Tibial nerve (tissue), 4 donors: ENCODE measurements at regions not wholly inside any gene's neighbourhood (a gene's known extent, or its start where the extent isn't known, plus 50 kb on each side); places are given as distances from the start of the nearest gene placed in this dataset.

Source experiments
- EP300 ChIP-seq, 2 donors: sonication (generic); formaldehyde crosslinking; IDR thresholded peaks; one replicate each; pipeline ENCODE4 v1.6.1; 2017; ENCODE audit warnings: antibody characterized with exemption in 2 of 2, mild to moderate bottlenecking in 1 of 2
- POLR2A ChIP-seq, 2 donors: fragments of 450-650 bp; IDR thresholded peaks; one replicate each; pipeline ENCODE4 v1.6.1; 2017; ENCODE audit warnings: antibody characterized with exemption in 2 of 2, mild to moderate bottlenecking in 2 of 2, moderate library complexity in 2 of 2
- TF ChIP-seq, protein P1 (sequence below), 5 experiments: fragments of 200-600 bp in 3 of 5; fragments of 450-650 bp in 2 of 5; sonication (generic) in 3 of 5; IDR thresholded peaks; one replicate each; pipeline ENCODE4 v1.5.1; 2016 to 2019; ENCODE audit warnings: antibody characterized with exemption in 5 of 5, mild to moderate bottlenecking in 3 of 5, moderate library complexity in 2 of 5

DNA sequence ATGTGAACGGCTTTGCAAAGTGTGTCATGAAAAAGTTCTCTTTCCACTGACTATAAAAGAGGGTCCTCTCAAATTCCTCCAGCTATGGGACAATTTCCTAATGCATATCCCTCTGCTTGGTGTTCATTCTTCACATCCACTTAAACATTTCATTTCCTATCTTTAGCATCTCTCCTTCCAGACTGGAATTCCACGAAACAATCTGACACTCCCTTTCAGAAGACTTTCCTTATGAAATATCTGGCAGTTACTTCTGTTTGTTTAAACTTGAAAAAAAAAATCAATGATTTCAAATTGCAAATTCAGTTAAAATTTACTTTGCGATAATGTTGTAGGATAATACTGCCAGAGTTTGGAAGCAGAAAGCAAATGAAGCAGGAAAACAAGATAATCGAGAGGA is 105.8 kb upstream of the SELENOK start:
- TF ChIP-seq POLR2A (IDR thresholded peaks at IDR 0.05) (no peak), EP300 (IDR thresholded peaks at IDR 0.05) (no peak)
- TF ChIP-seq, protein P1, sequence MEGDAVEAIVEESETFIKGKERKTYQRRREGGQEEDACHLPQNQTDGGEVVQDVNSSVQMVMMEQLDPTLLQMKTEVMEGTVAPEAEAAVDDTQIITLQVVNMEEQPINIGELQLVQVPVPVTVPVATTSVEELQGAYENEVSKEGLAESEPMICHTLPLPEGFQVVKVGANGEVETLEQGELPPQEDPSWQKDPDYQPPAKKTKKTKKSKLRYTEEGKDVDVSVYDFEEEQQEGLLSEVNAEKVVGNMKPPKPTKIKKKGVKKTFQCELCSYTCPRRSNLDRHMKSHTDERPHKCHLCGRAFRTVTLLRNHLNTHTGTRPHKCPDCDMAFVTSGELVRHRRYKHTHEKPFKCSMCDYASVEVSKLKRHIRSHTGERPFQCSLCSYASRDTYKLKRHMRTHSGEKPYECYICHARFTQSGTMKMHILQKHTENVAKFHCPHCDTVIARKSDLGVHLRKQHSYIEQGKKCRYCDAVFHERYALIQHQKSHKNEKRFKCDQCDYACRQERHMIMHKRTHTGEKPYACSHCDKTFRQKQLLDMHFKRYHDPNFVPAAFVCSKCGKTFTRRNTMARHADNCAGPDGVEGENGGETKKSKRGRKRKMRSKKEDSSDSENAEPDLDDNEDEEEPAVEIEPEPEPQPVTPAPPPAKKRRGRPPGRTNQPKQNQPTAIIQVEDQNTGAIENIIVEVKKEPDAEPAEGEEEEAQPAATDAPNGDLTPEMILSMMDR (IDR thresholded peaks at IDR 0.05): no peak
